DOHH2 (cell line): ENCODE measurements at regions not wholly inside any gene's neighbourhood (a gene's known extent, or its start where the extent isn't known, plus 50 kb on each side); places are given as distances from the start of the nearest gene placed in this dataset.

Source experiments
- H3F3A ChIP-seq: fragments of 200-600 bp; sonication (generic), shearing (Covaris generic); 2 replicates; pipeline ENCODE4 v1.6.0; 2016; ENCODE audit warnings: antibody characterized with exemption, mild to moderate bottlenecking; ENCODE audit not compliant: control insufficient read depth, insufficient read depth
- H3K27ac ChIP-seq: fragments of 200-600 bp; sonication (generic); 2 replicates; pipeline ENCODE4 v1.5.1; 2014; ENCODE audit warnings: low read depth, mild to moderate bottlenecking, low read length, moderate library complexity
- H3K27me3 ChIP-seq: fragments of 200-600 bp; sonication (generic); 2 replicates; pipeline ENCODE4 v1.6.1; 2014; ENCODE audit warnings: mild to moderate bottlenecking, low read length, mixed read lengths; ENCODE audit not compliant: control insufficient read depth
- H3K36me3 ChIP-seq: fragments of 200-600 bp; sonication (generic); 2 replicates; pipeline ENCODE4 v1.6.1; 2014; ENCODE audit warnings: mild to moderate bottlenecking, low read length, moderate library complexity, mixed read lengths; ENCODE audit not compliant: control insufficient read depth
- H3K4me1 ChIP-seq: fragments of 200-600 bp; sonication (generic); 2 replicates; pipeline ENCODE4 v1.6.1; 2014; ENCODE audit warnings: mild to moderate bottlenecking, low read length, mixed read lengths; ENCODE audit not compliant: control insufficient read depth
- H3K4me2 ChIP-seq: fragments of 200-600 bp; sonication (generic); 2 replicates; pipeline ENCODE4 v1.6.0; 2014; ENCODE audit warnings: mild to moderate bottlenecking, low read length, moderate library complexity
- H3K4me3 ChIP-seq: fragments of 200-600 bp; sonication (generic); 2 replicates; pipeline ENCODE4 v1.5.1; 2014; ENCODE audit warnings: mild to moderate bottlenecking, low read length, mixed read lengths
- H3K79me2 ChIP-seq: fragments of 200-600 bp; sonication (generic); 2 replicates; pipeline ENCODE4 v1.6.1; 2014; ENCODE audit warnings: mild to moderate bottlenecking, low read length, mixed read lengths; ENCODE audit not compliant: control insufficient read depth
- H3K9me2 ChIP-seq: fragments of 200-600 bp; sonication (generic); replicated peaks from 2 replicates; pipeline ENCODE4 v1.6.1; 2014; ENCODE audit warnings: mild to moderate bottlenecking, low read length, mixed read lengths; ENCODE audit not compliant: control insufficient read depth
- H3K9me3 ChIP-seq: fragments of 200-600 bp; sonication (generic); 2 replicates; pipeline ENCODE4 v1.6.1; 2014; ENCODE audit warnings: antibody characterized with exemption, low read length, mixed read lengths; ENCODE audit not compliant: control insufficient read depth, insufficient read depth
- H4K20me1 ChIP-seq: fragments of 200-600 bp; sonication (generic); 2 replicates; pipeline ENCODE4 v1.6.0; 2014; ENCODE audit warnings: low read depth, mild to moderate bottlenecking, antibody characterized with exemption, low read length, moderate library complexity; ENCODE audit not compliant: control insufficient read depth, insufficient read depth
- CTCF ChIP-seq: fragments of 200-600 bp; sonication (generic); IDR thresholded peaks from one replicate; pipeline ENCODE4 v1.5.1; 2014; ENCODE audit warnings: antibody characterized with exemption, mild to moderate bottlenecking, low read depth, low read length; ENCODE audit not compliant: poor library complexity, severe bottlenecking
- EZH2phosphoT487 ChIP-seq: fragments of 200-600 bp; sonication (generic); IDR thresholded peaks from 2 replicates; pipeline ENCODE4 v1.6.1; 2017; ENCODE audit warnings: borderline replicate concordance, mild to moderate bottlenecking, antibody characterized with exemption, low read length, moderate library complexity, mixed read lengths

GRCh38 chr2:104749856-104750460, 104.0 kb upstream of the POU3F3 start:
- Histone ChIP-seq H3K79me2 (no peaks in the 10 kb centered on the region), H3K9me3 (no peaks in the 10 kb centered on the region), H3K4me3 (no peak overlapping the region), H3K27me3 (no peaks in the 10 kb centered on the region), H3F3A (no peaks in the 10 kb centered on the region), H3K9me2 (no peaks in the 10 kb centered on the region), H3K27ac (no peak overlapping the region), H4K20me1 (no peaks in the 10 kb centered on the region), H3K36me3 (no peaks in the 10 kb centered on the region), H3K4me1 (no peaks in the 10 kb centered on the region), H3K4me2 (no peak overlapping the region)
- TF ChIP-seq CTCF (no peak), EZH2phosphoT487 (no peak)

GRCh38 chr2:104752504-104752903, 101.4 kb upstream of the POU3F3 start:
- Histone ChIP-seq H3K4me3 (no peak overlapping the region), H3K36me3 (no peaks in the 10 kb centered on the region), H3K4me2 (no peak overlapping the region), H4K20me1 (no peaks in the 10 kb centered on the region), H3K9me3 (no peaks in the 10 kb centered on the region), H3K4me1 (no peaks in the 10 kb centered on the region), H3F3A (no peaks in the 10 kb centered on the region), H3K79me2 (no peaks in the 10 kb centered on the region), H3K27me3 (no peaks in the 10 kb centered on the region), H3K27ac (no peak overlapping the region), H3K9me2 (no peaks in the 10 kb centered on the region)
- TF ChIP-seq EZH2phosphoT487 (no peak), CTCF (no peak)

- Histone ChIP-seq H3K79me2 (no peaks in the 10 kb centered on the region), H3K9me3 (no peaks in the 10 kb centered on the region), H3K27me3 (no peaks in the 10 kb centered on the region), H3K4me2 (no peak overlapping the region), H3K9me2 (no peaks in the 10 kb centered on the region), H3F3A (no peaks in the 10 kb centered on the region), H3K4me1 (no peaks in the 10 kb centered on the region), H3K4me3 (no peak overlapping the region), H4K20me1 (no peaks in the 10 kb centered on the region), H3K27ac (no peak overlapping the region), H3K36me3 (no peaks in the 10 kb centered on the region)
- no peak for TF ChIP-seq CTCF
- TF ChIP-seq EZH2phosphoT487: no peak
These were observed 98.7 kb upstream of the POU3F3 start for GRCh38 chr2:104755026-104755878.
